ENCODE measurements at regions not wholly inside any gene's neighbourhood (a gene's known extent, or its start where the extent isn't known, plus 50 kb on each side); places are given as distances from the start of the nearest gene placed in this dataset.

DNA sequence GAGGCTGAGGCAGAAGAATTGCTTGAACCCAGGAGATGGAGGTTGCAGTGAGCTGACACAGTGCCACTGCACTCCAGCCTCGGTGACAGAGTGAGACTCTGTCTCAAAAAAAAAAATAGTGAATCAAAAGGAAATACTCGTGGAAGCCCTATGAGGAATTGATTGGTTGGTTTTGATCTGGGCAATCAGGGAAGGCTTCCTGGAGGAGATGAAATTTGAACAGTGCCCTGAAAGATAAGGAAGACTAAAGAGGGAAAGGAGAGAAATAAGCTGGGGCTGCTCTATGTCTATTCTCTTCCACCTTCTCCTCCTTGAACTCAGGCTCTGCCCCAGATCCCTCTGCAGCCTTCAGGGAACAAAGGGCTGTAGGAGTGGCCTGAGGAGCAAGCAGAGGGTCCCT lies 54.1 kb downstream of the IRF2BPL start:
- 72 to 77% methylated on average over 2 of the region's 2 CpGs for WGBS, 2 donors
- no peak overlapping the region for H3K27ac ChIP-seq
- H3K4me3 ChIP-seq: no peak overlapping the region
- intact Hi-C loops (cut with DNase I): no loop called here
- H3K27me3 ChIP-seq: no peaks in the 10 kb centered on the region
- DNase-seq: no peak
- no peaks in the 10 kb centered on the region for H3K4me1 ChIP-seq
- no peaks in the 10 kb centered on the region for H3K9me3 ChIP-seq
- no peak for TF ChIP-seq POLR2A (IDR thresholded peaks at IDR 0.05)
- TF ChIP-seq, protein P1, sequence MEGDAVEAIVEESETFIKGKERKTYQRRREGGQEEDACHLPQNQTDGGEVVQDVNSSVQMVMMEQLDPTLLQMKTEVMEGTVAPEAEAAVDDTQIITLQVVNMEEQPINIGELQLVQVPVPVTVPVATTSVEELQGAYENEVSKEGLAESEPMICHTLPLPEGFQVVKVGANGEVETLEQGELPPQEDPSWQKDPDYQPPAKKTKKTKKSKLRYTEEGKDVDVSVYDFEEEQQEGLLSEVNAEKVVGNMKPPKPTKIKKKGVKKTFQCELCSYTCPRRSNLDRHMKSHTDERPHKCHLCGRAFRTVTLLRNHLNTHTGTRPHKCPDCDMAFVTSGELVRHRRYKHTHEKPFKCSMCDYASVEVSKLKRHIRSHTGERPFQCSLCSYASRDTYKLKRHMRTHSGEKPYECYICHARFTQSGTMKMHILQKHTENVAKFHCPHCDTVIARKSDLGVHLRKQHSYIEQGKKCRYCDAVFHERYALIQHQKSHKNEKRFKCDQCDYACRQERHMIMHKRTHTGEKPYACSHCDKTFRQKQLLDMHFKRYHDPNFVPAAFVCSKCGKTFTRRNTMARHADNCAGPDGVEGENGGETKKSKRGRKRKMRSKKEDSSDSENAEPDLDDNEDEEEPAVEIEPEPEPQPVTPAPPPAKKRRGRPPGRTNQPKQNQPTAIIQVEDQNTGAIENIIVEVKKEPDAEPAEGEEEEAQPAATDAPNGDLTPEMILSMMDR (IDR thresholded peaks at IDR 0.05): no peak
- TF ChIP-seq EP300 (IDR thresholded peaks at IDR 0.05): no peak
- H3K36me3 ChIP-seq: no peaks in the 10 kb centered on the region

DNA sequence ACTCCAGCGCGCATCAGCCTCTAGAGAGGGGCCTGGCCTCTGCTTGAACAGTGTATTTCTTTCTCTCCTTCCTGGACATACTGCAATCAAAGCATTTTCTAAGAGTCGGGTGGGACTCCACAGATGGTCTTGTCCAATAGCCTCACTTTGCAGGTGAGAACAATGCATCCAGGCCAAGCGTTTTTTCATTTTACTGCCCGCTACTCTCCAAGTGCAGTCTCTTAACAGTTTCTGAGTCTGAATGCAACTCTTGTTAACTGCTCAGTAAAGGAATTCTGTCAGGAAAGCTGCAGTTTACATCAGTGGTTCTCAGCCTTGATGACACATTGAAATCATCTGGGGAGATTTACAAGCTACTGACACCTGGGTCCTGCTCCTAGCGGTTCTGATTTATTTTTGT lies 57.0 kb downstream of the IRF2BPL start:
- H3K4me1 ChIP-seq: no peaks in the 10 kb centered on the region
- WGBS, 2 donors: 61 to 81% methylated on average over 6 of the region's 6 CpGs
- no peak for DNase-seq
- TF ChIP-seq, protein P1 (IDR thresholded peaks at IDR 0.05): no peak
- no peak for TF ChIP-seq POLR2A (IDR thresholded peaks at IDR 0.05)
- TF ChIP-seq POLR2AphosphoS5 (IDR thresholded peaks at IDR 0.05): no peak
- no peak for TF ChIP-seq EP300 (IDR thresholded peaks at IDR 0.05)
- H3K36me3 ChIP-seq: no peaks in the 10 kb centered on the region
- H3K4me3 ChIP-seq: no peak overlapping the region
- H3K27ac ChIP-seq: no peak overlapping the region
- no peaks in the 10 kb centered on the region for H3K27me3 ChIP-seq
- H3K9me3 ChIP-seq: no peaks in the 10 kb centered on the region
- intact Hi-C loops (cut with DNase I): no loop called here

DNA sequence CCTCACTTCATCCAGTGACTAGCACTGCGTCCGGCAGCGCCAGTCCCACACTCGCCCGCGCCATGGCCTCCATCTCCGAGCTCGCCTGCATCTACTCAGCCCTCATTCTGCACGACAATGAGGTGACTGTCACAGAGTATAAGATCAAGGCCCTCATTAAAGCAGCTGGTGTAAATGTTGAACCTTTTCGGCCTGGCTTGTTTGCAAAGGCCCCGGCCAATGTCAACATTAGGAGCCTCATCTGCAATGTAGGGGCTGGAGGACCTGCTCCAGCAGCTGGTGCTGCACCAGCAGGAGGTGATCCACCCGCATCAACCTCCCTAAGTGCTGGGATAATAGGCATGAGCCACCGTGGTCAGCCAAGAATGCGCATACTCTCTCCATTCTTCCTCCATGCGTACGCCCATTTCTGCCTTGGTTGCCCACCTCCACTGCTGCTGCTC lies 59.9 kb downstream of the IRF2BPL start:
- Histone ChIP-seq H3K36me3 (no peaks in the 10 kb centered on the region), H3K4me1 (no peaks in the 10 kb centered on the region), H3K9me3 (no peaks in the 10 kb centered on the region), H3K4me3 (no peak overlapping the region), H3K27ac (no peak overlapping the region), H3K27me3 (no peaks in the 10 kb centered on the region)
- TF ChIP-seq EP300 (IDR thresholded peaks at IDR 0.05) (no peak), POLR2AphosphoS5 (IDR thresholded peaks at IDR 0.05) (no peak), POLR2A (IDR thresholded peaks at IDR 0.05) (no peak)
- TF ChIP-seq, protein P1 (IDR thresholded peaks at IDR 0.05): no peak
- no peak for DNase-seq
- WGBS, 2 donors: 74 to 90% methylated on average over 16 of the region's 16 CpGs
- intact Hi-C loops (cut with DNase I): no loop called here

DNA sequence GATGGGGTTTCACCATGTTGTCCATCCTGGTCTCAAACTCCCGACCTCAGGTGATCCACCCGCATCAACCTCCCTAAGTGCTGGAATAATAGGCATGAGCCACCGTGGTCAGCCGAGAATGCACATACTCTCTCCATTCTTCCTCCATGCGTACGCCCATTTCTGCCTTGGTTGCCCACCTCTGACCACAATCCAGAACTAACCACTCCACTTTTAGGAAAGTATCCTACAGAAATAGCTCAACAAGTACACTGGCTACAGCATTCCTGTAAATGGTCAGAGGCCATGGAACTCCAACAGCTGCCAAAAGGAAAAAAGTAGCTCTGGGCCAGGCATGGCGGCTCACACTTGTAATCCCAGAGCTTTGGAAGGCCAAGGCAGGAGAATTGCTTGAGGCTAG lies 60.7 kb downstream of the IRF2BPL start:
- TF ChIP-seq EP300 (IDR thresholded peaks at IDR 0.05): no peak
- no peak for TF ChIP-seq POLR2A (IDR thresholded peaks at IDR 0.05)
- TF ChIP-seq POLR2AphosphoS5 (IDR thresholded peaks at IDR 0.05): no peak
- TF ChIP-seq, protein P1 (IDR thresholded peaks at IDR 0.05): no peak
- Histone ChIP-seq H3K4me3 (no peak overlapping the region), H3K9me3 (no peaks in the 10 kb centered on the region), H3K27me3 (no peaks in the 10 kb centered on the region), H3K36me3 (no peaks in the 10 kb centered on the region), H3K27ac (no peak overlapping the region), H3K4me1 (peaks cover 0 to 2% (median under 1%) of the 10 kb centered on the region in 4 donors)
- WGBS, 2 donors: 87 to 97% methylated on average over 7 of the region's 7 CpGs
- intact Hi-C loops (cut with DNase I): no loop called here
- no peak for DNase-seq

DNA sequence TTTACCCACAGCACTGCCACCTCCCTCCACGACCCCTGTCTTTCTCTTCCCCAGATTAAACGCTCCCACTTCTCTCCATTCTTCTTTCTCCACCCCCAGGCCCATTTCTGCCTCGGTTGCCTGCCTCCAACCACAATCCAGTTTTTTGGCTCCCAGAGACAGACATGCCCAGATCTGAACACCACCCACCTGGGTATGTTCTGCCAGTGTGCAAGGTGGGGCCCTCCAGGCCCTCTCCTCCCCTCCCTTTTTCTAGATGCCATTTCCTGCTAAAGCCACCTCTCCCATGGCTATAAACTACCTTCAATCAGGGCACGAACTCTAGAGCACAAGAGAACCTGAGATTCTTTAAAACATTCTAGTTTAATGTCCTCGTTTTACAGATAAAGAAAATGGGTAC lies 63.3 kb downstream of the IRF2BPL start:
- Histone ChIP-seq H3K4me1 (peaks cover 0 to 26% (median 17%) of the 10 kb centered on the region in 4 donors), H3K36me3 (no peaks in the 10 kb centered on the region), H3K4me3 (no peak overlapping the region), H3K27me3 (no peaks in the 10 kb centered on the region), H3K27ac (no peak overlapping the region), H3K9me3 (no peaks in the 10 kb centered on the region)
- no peak for DNase-seq
- intact Hi-C loops (cut with DNase I): no loop called here
- WGBS, 2 donors: 35 to 69% methylated on average over 5 of the region's 5 CpGs
- no peak for TF ChIP-seq POLR2AphosphoS5 (IDR thresholded peaks at IDR 0.05)
- TF ChIP-seq EP300 (IDR thresholded peaks at IDR 0.05): no peak
